Panc1 (cell line): ENCODE measurements at regions not wholly inside any gene's neighbourhood (a gene's known extent, or its start where the extent isn't known, plus 50 kb on each side); places are given as distances from the start of the nearest gene placed in this dataset.

Source experiments
- ATAC-seq: fragments of 200-7000 bp; cut with Tn5 transposase; 2 replicates; pipeline ENCODE4 v1.9.1; 2020; ENCODE audit warnings: mild to moderate bottlenecking, moderate library complexity
- BruUV-seq: library from RNA; stranded (reverse); fragments of 400-500 nt; replicated peaks from 2 replicates; lab custom pipeline; 2021; lab: Mats Ljungman, UMichigan
- CTCF ChIA-PET: fragments of 300-600 bp; sonication (Branson Sonifier 250); formaldehyde crosslinking; loops from one replicate; lab custom pipeline; 2022; ENCODE audit warnings: antibody characterized with exemption; lab: Charles Lee
- POLR2A ChIA-PET: fragments of 300-600 bp; sonication (Branson Sonifier 250); formaldehyde crosslinking; loops from one replicate; lab custom pipeline; 2022; ENCODE audit warnings: antibody characterized with exemption; lab: Charles Lee
- DNase-seq: peaks from one replicate; pipeline ENCODE4 v3.0.0-alpha.2; 2010; ENCODE audit warnings: low read depth, low spot score
- H3K27ac ChIP-seq: 2 replicates; pipeline ENCODE4 v1.5.1; 2011; ENCODE audit warnings: mild to moderate bottlenecking, low read length, inconsistent platforms
- H3K27me3 ChIP-seq: fragments of 200-500 bp; sonication (Bioruptor generic); 2 replicates; pipeline ENCODE4 v1.6.0; 2014; ENCODE audit warnings: low read length, inconsistent platforms; ENCODE audit not compliant: control insufficient read depth, insufficient read depth
- H3K36me3 ChIP-seq: fragments of 200-500 bp; sonication (Bioruptor generic); 2 replicates; pipeline ENCODE4 v1.5.1; 2014; ENCODE audit warnings: inconsistent platforms, mild to moderate bottlenecking, low read length, moderate library complexity; ENCODE audit not compliant: control insufficient read depth, insufficient read depth
- H3K4me1 ChIP-seq: 2 replicates; pipeline ENCODE4 v1.5.1; 2011; ENCODE audit warnings: inconsistent platforms, mild to moderate bottlenecking, low read length, moderate library complexity; ENCODE audit not compliant: control insufficient read depth, insufficient read depth
- H3K4me3 ChIP-seq, 2 experiments: 2 replicates each; pipeline ENCODE4 v1.5.1; 2011 to 2012; ENCODE audit warnings: low read depth in 2 of 2, low read length in 2 of 2, mild to moderate bottlenecking in 2 of 2, inconsistent platforms in 1 of 2, moderate library complexity in 1 of 2
- H3K9me3 ChIP-seq: fragments of 200-500 bp; sonication (Bioruptor generic); 2 replicates; pipeline ENCODE4 v1.5.1; 2014; ENCODE audit warnings: low read depth, mild to moderate bottlenecking, inconsistent platforms, low read length, moderate library complexity; ENCODE audit not compliant: control insufficient read depth, insufficient read depth
- POLR2AphosphoS5 ChIP-seq: IDR thresholded peaks from 2 replicates; pipeline ENCODE4 v1.6.1; 2012; ENCODE audit warnings: mild to moderate bottlenecking, low read depth, low read length, moderate library complexity
- SIN3A ChIP-seq: IDR thresholded peaks from 2 replicates; pipeline ENCODE4 v1.6.1; 2012; ENCODE audit warnings: low read depth, mild to moderate bottlenecking, low read length, moderate library complexity, borderline replicate concordance; ENCODE audit not compliant: insufficient read depth
- TCF7L2 ChIP-seq: IDR thresholded peaks from 2 replicates; pipeline ENCODE4 v1.6.1; 2011; ENCODE audit warnings: mild to moderate bottlenecking, low read depth, low read length, inconsistent platforms
- in situ Hi-C: cut with HindIII; loops from 2 replicates; pipeline ENCODE4 v1.10.0; 2016; ENCODE audit warnings: low sequenced_read_pairs, low pct_unique_long_range_greater_than_20kb
- intact Hi-C: fragments of 100-400 bp; cut with micrococcal nuclease; formaldehyde crosslinking; loops from one replicate; pipeline ENCODE4 v1.10.0; 2022; ENCODE audit not compliant: unreplicated experiment
- TF ChIP-seq, protein P1 (sequence below), 2 experiments: IDR thresholded peaks; 2 replicates each; pipeline ENCODE4 v1.6.1; 2011 to 2012; ENCODE audit warnings: low read depth in 2 of 2, control low read depth in 1 of 2, low read length in 1 of 2, mild to moderate bottlenecking in 1 of 2, moderate library complexity in 1 of 2; ENCODE audit not compliant: insufficient read depth in 1 of 2
- TF ChIP-seq, protein P2 (sequence below): fragments of 450-650 bp; IDR thresholded peaks from 2 replicates; pipeline ENCODE4 v1.5.1; 2017; ENCODE audit warnings: mild to moderate bottlenecking

DNA sequence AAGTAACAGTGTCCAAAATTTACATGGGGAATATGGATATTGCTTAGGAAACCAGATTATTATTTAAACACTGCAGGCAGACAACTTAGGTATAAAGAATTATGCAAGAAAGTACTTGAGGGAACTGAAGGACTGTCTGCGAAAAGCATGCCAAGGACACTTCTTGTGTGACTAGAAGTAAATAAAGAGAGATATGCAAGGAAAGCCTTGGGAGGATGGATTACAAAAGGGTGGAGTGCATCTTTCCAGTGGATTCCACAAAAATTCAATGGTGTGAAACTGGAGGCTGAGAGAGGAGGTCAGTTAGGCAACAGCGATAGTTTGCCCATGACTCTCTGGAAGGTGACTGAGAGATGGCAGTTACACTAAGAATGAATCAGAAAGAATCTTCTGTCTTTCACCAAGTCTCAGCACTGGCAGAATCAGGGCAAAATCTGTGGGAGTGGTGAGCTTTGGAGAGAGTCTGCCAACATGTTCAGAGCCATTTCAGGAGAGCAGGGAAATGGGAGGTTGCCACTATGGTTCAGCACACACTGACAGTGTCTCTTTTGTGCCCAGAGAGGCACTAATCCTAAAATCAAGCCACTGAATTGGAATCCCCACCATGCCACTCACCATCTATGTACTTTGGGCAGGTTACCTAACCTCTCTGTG lies 331.6 kb downstream of the BMPER start:
- ChIA-PET CTCF (no interaction called here), POLR2A (no interaction called here)
- no TSS peak for BruUV-seq
- no peaks in the 10 kb centered on the region for H3K4me1 ChIP-seq
- no peak overlapping the region for H3K4me3 ChIP-seq
- H3K27ac ChIP-seq: no peak overlapping the region
- ATAC-seq (no peak), DNase-seq (no peak)
- no peaks in the 10 kb centered on the region for H3K36me3 ChIP-seq
- no peaks in the 10 kb centered on the region for H3K9me3 ChIP-seq
- in situ Hi-C loops: no loop called here
- no peaks in the 10 kb centered on the region for H3K27me3 ChIP-seq
- intact Hi-C loops: no loop called here
- TF ChIP-seq, protein P1, sequence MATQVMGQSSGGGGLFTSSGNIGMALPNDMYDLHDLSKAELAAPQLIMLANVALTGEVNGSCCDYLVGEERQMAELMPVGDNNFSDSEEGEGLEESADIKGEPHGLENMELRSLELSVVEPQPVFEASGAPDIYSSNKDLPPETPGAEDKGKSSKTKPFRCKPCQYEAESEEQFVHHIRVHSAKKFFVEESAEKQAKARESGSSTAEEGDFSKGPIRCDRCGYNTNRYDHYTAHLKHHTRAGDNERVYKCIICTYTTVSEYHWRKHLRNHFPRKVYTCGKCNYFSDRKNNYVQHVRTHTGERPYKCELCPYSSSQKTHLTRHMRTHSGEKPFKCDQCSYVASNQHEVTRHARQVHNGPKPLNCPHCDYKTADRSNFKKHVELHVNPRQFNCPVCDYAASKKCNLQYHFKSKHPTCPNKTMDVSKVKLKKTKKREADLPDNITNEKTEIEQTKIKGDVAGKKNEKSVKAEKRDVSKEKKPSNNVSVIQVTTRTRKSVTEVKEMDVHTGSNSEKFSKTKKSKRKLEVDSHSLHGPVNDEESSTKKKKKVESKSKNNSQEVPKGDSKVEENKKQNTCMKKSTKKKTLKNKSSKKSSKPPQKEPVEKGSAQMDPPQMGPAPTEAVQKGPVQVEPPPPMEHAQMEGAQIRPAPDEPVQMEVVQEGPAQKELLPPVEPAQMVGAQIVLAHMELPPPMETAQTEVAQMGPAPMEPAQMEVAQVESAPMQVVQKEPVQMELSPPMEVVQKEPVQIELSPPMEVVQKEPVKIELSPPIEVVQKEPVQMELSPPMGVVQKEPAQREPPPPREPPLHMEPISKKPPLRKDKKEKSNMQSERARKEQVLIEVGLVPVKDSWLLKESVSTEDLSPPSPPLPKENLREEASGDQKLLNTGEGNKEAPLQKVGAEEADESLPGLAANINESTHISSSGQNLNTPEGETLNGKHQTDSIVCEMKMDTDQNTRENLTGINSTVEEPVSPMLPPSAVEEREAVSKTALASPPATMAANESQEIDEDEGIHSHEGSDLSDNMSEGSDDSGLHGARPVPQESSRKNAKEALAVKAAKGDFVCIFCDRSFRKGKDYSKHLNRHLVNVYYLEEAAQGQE (IDR thresholded peaks at IDR 0.05; ENCODE audit: insufficient read depth in 1 of 2, low read depth in 2 of 2, low read length in 1 of 2): no peak
- TF ChIP-seq, protein P2, sequence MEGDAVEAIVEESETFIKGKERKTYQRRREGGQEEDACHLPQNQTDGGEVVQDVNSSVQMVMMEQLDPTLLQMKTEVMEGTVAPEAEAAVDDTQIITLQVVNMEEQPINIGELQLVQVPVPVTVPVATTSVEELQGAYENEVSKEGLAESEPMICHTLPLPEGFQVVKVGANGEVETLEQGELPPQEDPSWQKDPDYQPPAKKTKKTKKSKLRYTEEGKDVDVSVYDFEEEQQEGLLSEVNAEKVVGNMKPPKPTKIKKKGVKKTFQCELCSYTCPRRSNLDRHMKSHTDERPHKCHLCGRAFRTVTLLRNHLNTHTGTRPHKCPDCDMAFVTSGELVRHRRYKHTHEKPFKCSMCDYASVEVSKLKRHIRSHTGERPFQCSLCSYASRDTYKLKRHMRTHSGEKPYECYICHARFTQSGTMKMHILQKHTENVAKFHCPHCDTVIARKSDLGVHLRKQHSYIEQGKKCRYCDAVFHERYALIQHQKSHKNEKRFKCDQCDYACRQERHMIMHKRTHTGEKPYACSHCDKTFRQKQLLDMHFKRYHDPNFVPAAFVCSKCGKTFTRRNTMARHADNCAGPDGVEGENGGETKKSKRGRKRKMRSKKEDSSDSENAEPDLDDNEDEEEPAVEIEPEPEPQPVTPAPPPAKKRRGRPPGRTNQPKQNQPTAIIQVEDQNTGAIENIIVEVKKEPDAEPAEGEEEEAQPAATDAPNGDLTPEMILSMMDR: no peak
- no peak for TF ChIP-seq POLR2AphosphoS5
- TF ChIP-seq TCF7L2: no peak
- no peak for TF ChIP-seq SIN3A

DNA sequence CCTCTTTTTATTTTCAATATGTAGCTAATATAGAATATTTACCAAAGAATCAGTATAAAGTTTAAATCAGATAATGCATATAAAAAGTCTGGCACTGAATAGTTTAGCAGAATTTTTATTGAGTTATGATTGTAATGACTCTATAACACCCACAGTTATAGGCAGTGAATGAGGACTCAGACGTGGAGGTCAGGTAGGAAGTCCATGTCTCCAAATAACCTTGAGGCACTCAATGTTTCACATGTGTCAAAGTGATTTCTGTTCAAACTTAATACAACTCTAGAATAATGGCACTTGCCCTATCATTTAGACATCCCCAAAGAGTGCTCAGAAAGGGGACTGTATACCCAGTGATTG lies 332.1 kb downstream of the BMPER start:
- H3K4me1 ChIP-seq: no peaks in the 10 kb centered on the region
- H3K27ac ChIP-seq: no peak overlapping the region
- TF ChIP-seq SIN3A (no peak), POLR2AphosphoS5 (no peak), TCF7L2 (no peak)
- TF ChIP-seq, protein P2: no peak
- TF ChIP-seq, protein P1 (IDR thresholded peaks at IDR 0.05; ENCODE audit: insufficient read depth in 1 of 2, low read depth in 2 of 2, low read length in 1 of 2): no peak
- DNase-seq: no peak
- no peaks in the 10 kb centered on the region for H3K9me3 ChIP-seq
- no peaks in the 10 kb centered on the region for H3K36me3 ChIP-seq
- in situ Hi-C loops (no loop called here), intact Hi-C loops (no loop called here)
- POLR2A ChIA-PET: no interaction called here
- H3K27me3 ChIP-seq: no peaks in the 10 kb centered on the region
- no peak for ATAC-seq
- BruUV-seq: no TSS peak
- no peak overlapping the region for H3K4me3 ChIP-seq
- CTCF ChIA-PET: no interaction called here
